Panc1 (cell line): ENCODE measurements at regions not wholly inside any gene's neighbourhood (a gene's known extent, or its start where the extent isn't known, plus 50 kb on each side); places are given as distances from the start of the nearest gene placed in this dataset.
"Not testable (repeated sequence)": the region's sequence is repeated elsewhere in the genome, so short reads cannot be mapped to it uniquely, and the experiment has no call there.

Experiments used
- ATAC-seq: fragments of 200-7000 bp; cut with Tn5 transposase; 2 replicates; pipeline ENCODE4 v1.9.1; 2020; ENCODE audit warnings: mild to moderate bottlenecking, moderate library complexity
- BruUV-seq: library from RNA; stranded (reverse); fragments of 400-500 nt; replicated peaks from 2 replicates; lab custom pipeline; 2021; lab: Mats Ljungman, UMichigan
- CTCF ChIA-PET: fragments of 300-600 bp; sonication (Branson Sonifier 250); formaldehyde crosslinking; loops from one replicate; lab custom pipeline; 2022; ENCODE audit warnings: antibody characterized with exemption; lab: Charles Lee
- POLR2A ChIA-PET: fragments of 300-600 bp; sonication (Branson Sonifier 250); formaldehyde crosslinking; loops from one replicate; lab custom pipeline; 2022; ENCODE audit warnings: antibody characterized with exemption; lab: Charles Lee
- DNase-seq: peaks from one replicate; pipeline ENCODE4 v3.0.0-alpha.2; 2010; ENCODE audit warnings: low read depth, low spot score
- H3K27ac ChIP-seq: 2 replicates; pipeline ENCODE4 v1.5.1; 2011; ENCODE audit warnings: mild to moderate bottlenecking, low read length, inconsistent platforms
- H3K27me3 ChIP-seq: fragments of 200-500 bp; sonication (Bioruptor generic); 2 replicates; pipeline ENCODE4 v1.6.0; 2014; ENCODE audit warnings: low read length, inconsistent platforms; ENCODE audit not compliant: control insufficient read depth, insufficient read depth
- H3K36me3 ChIP-seq: fragments of 200-500 bp; sonication (Bioruptor generic); 2 replicates; pipeline ENCODE4 v1.5.1; 2014; ENCODE audit warnings: inconsistent platforms, mild to moderate bottlenecking, low read length, moderate library complexity; ENCODE audit not compliant: control insufficient read depth, insufficient read depth
- H3K4me1 ChIP-seq: 2 replicates; pipeline ENCODE4 v1.5.1; 2011; ENCODE audit warnings: inconsistent platforms, mild to moderate bottlenecking, low read length, moderate library complexity; ENCODE audit not compliant: control insufficient read depth, insufficient read depth
- H3K4me3 ChIP-seq, 2 experiments: 2 replicates each; pipeline ENCODE4 v1.5.1; 2011 to 2012; ENCODE audit warnings: low read depth in 2 of 2, low read length in 2 of 2, mild to moderate bottlenecking in 2 of 2, inconsistent platforms in 1 of 2, moderate library complexity in 1 of 2
- H3K9me3 ChIP-seq: fragments of 200-500 bp; sonication (Bioruptor generic); 2 replicates; pipeline ENCODE4 v1.5.1; 2014; ENCODE audit warnings: low read depth, mild to moderate bottlenecking, inconsistent platforms, low read length, moderate library complexity; ENCODE audit not compliant: control insufficient read depth, insufficient read depth
- CTCF ChIP-seq: fragments of 450-650 bp; IDR thresholded peaks from 2 replicates; pipeline ENCODE4 v1.5.1; 2017; ENCODE audit warnings: mild to moderate bottlenecking
- POLR2AphosphoS5 ChIP-seq: IDR thresholded peaks from 2 replicates; pipeline ENCODE4 v1.6.1; 2012; ENCODE audit warnings: mild to moderate bottlenecking, low read depth, low read length, moderate library complexity
- REST ChIP-seq, 2 experiments: IDR thresholded peaks; 2 replicates each; pipeline ENCODE4 v1.6.1; 2011 to 2012; ENCODE audit warnings: low read depth in 2 of 2, control low read depth in 1 of 2, low read length in 1 of 2, mild to moderate bottlenecking in 1 of 2, moderate library complexity in 1 of 2; ENCODE audit not compliant: insufficient read depth in 1 of 2
- SIN3A ChIP-seq: IDR thresholded peaks from 2 replicates; pipeline ENCODE4 v1.6.1; 2012; ENCODE audit warnings: low read depth, mild to moderate bottlenecking, low read length, moderate library complexity, borderline replicate concordance; ENCODE audit not compliant: insufficient read depth
- TCF7L2 ChIP-seq: IDR thresholded peaks from 2 replicates; pipeline ENCODE4 v1.6.1; 2011; ENCODE audit warnings: mild to moderate bottlenecking, low read depth, low read length, inconsistent platforms
- in situ Hi-C: cut with HindIII; loops from 2 replicates; pipeline ENCODE4 v1.10.0; 2016; ENCODE audit warnings: low sequenced_read_pairs, low pct_unique_long_range_greater_than_20kb
- intact Hi-C: fragments of 100-400 bp; cut with micrococcal nuclease; formaldehyde crosslinking; loops from one replicate; pipeline ENCODE4 v1.10.0; 2022; ENCODE audit not compliant: unreplicated experiment

DNA sequence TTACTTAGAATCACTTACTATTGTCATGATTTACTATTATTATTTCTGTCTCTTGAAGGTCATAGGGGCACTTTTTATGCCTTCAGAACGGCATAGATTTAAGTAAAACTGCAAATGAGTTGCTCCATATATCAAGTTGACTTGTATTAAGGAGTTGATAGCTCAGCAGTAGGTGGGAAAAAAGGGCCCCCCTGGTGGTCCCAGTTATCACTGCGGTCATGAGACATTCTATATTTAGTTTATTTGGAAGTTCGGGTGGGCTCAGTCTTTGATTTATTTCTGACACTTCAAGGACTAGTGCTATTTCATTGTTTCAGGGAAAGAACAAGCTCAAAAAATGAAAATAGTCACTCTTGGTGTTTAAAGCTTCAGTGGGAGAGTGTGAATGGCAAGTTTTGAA, 159.3 kb downstream of the SLC24A2 start:
- no peak for ATAC-seq
- Histone ChIP-seq H3K27ac (no peak overlapping the region), H3K27me3 (no peaks in the 10 kb centered on the region), H3K4me1 (no peaks in the 10 kb centered on the region), H3K4me3 (no peak overlapping the region), H3K9me3 (no peaks in the 10 kb centered on the region), H3K36me3 (no peaks in the 10 kb centered on the region)
- DNase-seq = no peak
- ChIA-PET POLR2A (no interaction called here), CTCF (no interaction called here)
- in situ Hi-C loops = no loop called here
- TF ChIP-seq TCF7L2 (no peak), SIN3A (no peak), POLR2AphosphoS5 (no peak), CTCF (no peak), REST (IDR thresholded peaks at IDR 0.05; ENCODE audit: insufficient read depth in 1 of 2, low read depth in 2 of 2, low read length in 1 of 2) (no peak)
- intact Hi-C loops = no loop called here
- BruUV-seq = no TSS peak

- H3K27me3 ChIP-seq, ATAC-seq, in situ Hi-C loops, H3K27ac ChIP-seq, CTCF ChIA-PET, H3K9me3 ChIP-seq, DNase-seq, intact Hi-C loops, BruUV-seq, H3K4me3 ChIP-seq, H3K36me3 ChIP-seq, H3K4me1 ChIP-seq, POLR2A ChIA-PET: not testable (repeated sequence)
Observed at GRCh38 chr9:19625426-19625825, 163.4 kb downstream of the SLC24A2 start.

GRCh38 chr9:19624519-19624918, 164.3 kb downstream of the SLC24A2 start:
- ATAC-seq (no peak), DNase-seq (no peak)
- intact Hi-C loops (no loop called here), in situ Hi-C loops (no loop called here)
- no peaks in the 10 kb centered on the region for H3K27me3 ChIP-seq
- no peaks in the 10 kb centered on the region for H3K9me3 ChIP-seq
- no peak overlapping the region for H3K4me3 ChIP-seq
- POLR2A ChIA-PET = no interaction called here
- CTCF ChIA-PET = no interaction called here
- no peaks in the 10 kb centered on the region for H3K4me1 ChIP-seq
- BruUV-seq = no TSS peak
- TF ChIP-seq SIN3A (no peak), POLR2AphosphoS5 (no peak), CTCF (no peak), TCF7L2 (no peak), REST (IDR thresholded peaks at IDR 0.05; ENCODE audit: insufficient read depth in 1 of 2, low read depth in 2 of 2, low read length in 1 of 2) (no peak)
- H3K27ac ChIP-seq = no peak overlapping the region
- H3K36me3 ChIP-seq = no peaks in the 10 kb centered on the region
